ENCODE measurements at regions not wholly inside any gene's neighbourhood (a gene's known extent, or its start where the extent isn't known, plus 50 kb on each side); places are given as distances from the start of the nearest gene placed in this dataset.

DNA sequence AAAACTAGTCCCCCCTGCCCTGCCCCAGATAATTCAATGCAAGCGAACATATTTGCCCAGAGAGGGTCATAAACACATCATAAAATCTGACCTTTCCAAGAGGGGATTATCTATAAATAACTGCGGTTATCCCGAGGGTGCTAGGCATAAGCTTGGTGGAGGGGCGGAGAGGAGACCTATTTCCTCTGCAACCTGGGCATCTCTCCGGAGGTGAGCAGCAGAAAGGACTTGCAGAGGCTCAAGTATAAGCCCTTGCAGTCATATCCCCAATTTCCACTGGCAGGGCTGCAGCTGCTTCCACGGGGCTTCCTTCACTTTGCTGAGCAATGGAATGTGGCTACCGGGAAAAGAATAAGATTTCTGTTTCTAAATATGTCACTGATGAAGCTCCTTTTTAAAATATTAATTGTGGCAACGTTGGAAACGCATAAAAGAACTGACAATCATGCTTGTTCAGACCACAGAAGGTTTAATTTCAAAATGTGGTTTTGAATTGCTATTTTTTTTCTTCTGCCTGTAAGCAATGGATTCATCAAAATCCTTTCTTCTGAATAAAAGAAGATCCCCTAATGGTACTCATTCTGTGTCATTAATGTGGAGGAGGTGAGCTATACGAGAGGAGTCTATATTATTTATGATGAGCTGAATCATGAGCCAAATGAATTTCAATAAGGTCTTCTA is 268.9 kb upstream of the ATP2B1 start:
- no peak for TF ChIP-seq CTCF (IDR thresholded peaks at IDR 0.05)

DNA sequence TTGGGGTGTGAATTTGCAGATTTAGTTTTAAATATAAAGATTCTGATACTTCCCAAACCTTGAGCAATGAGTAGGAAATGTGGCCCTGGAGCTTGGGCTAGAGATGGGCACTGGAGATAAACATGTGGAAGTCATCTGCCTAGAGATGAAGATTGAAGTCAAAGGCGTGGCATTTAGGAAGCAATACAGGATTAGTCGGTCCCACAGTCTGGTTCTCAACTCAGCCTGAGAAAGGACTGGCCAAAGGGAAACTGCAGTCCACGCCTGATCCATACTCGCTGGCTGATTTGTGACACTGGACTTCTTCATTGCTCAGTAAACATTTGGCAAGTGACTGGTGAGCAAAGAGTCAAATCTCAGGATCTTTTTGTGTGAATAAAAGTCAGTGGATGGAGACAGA is 268.2 kb upstream of the ATP2B1 start:
- no peak for TF ChIP-seq CTCF (IDR thresholded peaks at IDR 0.05)

DNA sequence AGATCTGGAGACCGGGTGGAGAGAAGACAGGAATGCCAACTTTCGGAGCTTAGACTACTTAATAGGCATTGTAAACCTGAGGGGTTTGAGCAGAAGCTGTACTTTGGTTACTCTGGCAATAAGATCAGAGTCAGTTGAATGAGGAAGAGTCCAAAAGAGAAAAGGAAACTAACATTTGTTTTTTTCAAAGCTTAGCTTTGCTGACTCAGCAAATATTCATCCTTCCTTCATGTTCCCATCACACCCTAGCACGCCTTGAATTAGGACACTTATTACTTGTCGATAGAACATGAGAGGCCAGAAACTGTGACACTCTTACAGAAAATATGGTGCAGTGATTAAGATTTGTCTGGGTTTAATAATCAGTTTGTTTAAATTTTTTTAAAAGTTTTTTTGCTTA is 266.9 kb upstream of the ATP2B1 start:
- no peak for TF ChIP-seq CTCF (IDR thresholded peaks at IDR 0.05)

DNA sequence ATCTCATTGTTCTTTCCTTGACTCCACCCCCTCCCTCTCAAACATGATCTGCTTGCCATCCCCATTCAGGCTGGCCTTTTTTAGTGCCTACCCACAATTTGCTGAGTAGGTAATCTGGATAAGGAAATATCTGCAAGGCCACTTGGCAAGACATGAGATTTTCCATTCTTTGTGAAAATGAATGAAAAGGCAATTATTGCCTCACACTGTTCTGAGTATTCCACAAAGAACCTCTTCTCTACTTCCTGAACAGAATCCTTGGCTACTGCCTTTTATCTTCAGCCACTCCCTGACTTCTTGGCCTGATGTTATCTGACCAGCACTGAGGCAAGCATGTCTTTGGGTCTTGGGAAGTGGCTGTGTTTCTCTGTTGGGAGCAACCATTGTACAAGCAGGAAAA is 263.2 kb upstream of the ATP2B1 start:
- TF ChIP-seq CTCF (IDR thresholded peaks at IDR 0.05), result no peak

- no peak for TF ChIP-seq CTCF (IDR thresholded peaks at IDR 0.05)
These were observed 262.1 kb upstream of the ATP2B1 start for GRCh38 chr12:89970722-89971121.

- no peak for TF ChIP-seq CTCF (IDR thresholded peaks at IDR 0.05)
These were observed 260.5 kb upstream of the ATP2B1 start for GRCh38 chr12:89969093-89969492.

DNA sequence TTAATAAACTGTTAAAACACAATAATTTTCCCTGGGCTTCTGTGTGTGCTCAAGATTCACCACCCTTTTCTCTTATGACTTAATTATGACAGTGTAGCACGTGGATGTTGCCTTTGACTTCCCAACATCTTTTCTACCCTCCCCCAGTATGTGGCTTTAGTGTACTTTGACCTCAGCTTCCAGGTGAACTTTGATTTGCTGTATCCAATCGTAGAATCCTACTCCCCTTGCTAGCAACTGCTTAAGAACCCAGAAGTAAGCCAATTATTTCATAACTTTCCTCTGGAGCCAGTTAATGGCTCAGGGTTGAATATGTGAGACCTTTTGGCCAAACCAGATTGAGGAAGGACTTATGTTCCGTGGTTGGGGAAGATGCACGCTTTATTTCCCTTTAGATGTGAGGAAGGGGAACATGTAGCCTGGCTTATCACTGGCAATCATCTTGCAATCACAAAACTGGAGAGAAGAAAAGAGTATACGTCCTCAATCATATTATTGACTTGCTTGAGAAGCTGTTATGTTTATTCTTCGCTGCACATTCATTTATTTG is 259.6 kb upstream of the ATP2B1 start:
- TF ChIP-seq CTCF (IDR thresholded peaks at IDR 0.05), result no peak

All from LNCAP (cell line).